HG03103 (cell line): ENCODE measurements at regions not wholly inside any gene's neighbourhood (a gene's known extent, or its start where the extent isn't known, plus 50 kb on each side); places are given as distances from the start of the nearest gene placed in this dataset.

Source experiments
- ATAC-seq: cut with Tn5 transposase; IDR thresholded peaks from one replicate; pipeline ENCODE4 v1.9.1; 2021; ENCODE audit warnings: low read depth; ENCODE audit not compliant: unreplicated experiment

- no peak for ATAC-seq
Measured at GRCh38 chr1:199959033-199959774, 68.3 kb upstream of the NR5A2 start.

DNA sequence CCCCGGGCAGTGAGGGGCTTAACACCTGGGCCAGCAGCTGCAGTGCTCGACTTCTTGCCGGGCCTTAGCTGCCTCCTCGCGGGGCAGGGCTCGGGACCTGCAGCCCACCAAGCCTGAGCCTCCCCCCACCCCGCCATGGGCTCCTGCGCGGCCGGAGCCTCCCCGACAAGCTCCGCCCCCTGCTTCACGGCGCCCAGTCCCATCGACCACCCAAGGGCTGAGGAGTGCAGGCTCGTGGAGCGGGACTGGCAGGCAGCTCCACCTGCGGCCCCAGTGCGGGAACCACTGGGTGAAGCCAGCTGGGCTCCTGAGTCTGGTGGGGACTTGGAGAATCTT, 67.8 kb upstream of the NR5A2 start:
- ATAC-seq: no peak

DNA sequence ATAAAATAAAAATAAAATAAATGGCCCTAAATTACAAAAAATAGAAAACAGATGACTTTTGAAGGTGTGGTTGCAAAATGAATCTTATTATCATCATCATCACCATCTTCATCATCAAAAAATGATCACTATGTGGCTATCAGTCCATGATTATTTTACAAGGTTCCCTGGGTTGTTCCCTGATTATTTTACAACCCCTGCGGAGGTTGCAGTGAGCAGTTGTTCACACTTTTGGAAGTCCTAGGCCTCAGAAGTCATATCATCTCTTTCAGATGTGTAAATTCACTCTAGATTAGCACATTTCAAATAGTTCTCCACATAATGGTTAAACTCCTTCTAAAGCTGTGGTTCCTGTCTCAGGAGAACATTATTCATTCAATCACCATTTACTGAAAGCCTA, 57.4 kb upstream of the NR5A2 start:
- ATAC-seq: no peak

GRCh38 chr1:199976496-199977144, 50.9 kb upstream of the NR5A2 start:
- no peak for ATAC-seq
